Mucosa of descending colon (tissue), 3 donors: ENCODE measurements at regions not wholly inside any gene's neighbourhood (a gene's known extent, or its start where the extent isn't known, plus 50 kb on each side); places are given as distances from the start of the nearest gene placed in this dataset.
"Not testable (repeated sequence)": the region's sequence is repeated elsewhere in the genome, so short reads cannot be mapped to it uniquely, and the experiment has no call there.

Experiments
- ATAC-seq: fragments of 200-7000 bp; cut with Tn5 transposase; one replicate; pipeline ENCODE4 v1.9.1; 2020; ENCODE audit warnings: mild to moderate bottlenecking, moderate library complexity
- DNase-seq, 3 donors: peaks; one replicate each; pipeline ENCODE4 v3.0.0-alpha.2; 2020
- H3K36me3 ChIP-seq: fragments of 200-600 bp; one replicate; pipeline ENCODE4 v1.8.0; 2021; ENCODE audit warnings: low read depth, mild to moderate bottlenecking
- H3K4me1 ChIP-seq: fragments of 200-600 bp; one replicate; pipeline ENCODE4 v1.8.0; 2021; ENCODE audit warnings: low read depth, mild to moderate bottlenecking
- H3K4me3 ChIP-seq: fragments of 200-600 bp; one replicate; pipeline ENCODE4 v1.8.0; 2021; ENCODE audit warnings: mild to moderate bottlenecking
- H3K9me3 ChIP-seq: fragments of 200-600 bp; one replicate; pipeline ENCODE4 v1.8.0; 2021; ENCODE audit warnings: mild to moderate bottlenecking
- CTCF ChIP-seq: fragments of 200-600 bp; IDR thresholded peaks from one replicate; pipeline ENCODE4 v1.8.0; 2022; ENCODE audit warnings: antibody characterized with exemption, mild to moderate bottlenecking
- intact Hi-C, 2 donors: fragments of 100-400 bp; cut with DNase I in 1 of 2; cut with micrococcal nuclease in 1 of 2; formaldehyde crosslinking; loops; one replicate each; pipeline versions ENCODE4 v1.11.0 to v1.11.1; 2022; cut with DNase I, micrococcal nuclease
- donor health status: DM: no; HTN: no; CAD: no; lungs with moderate emphysema.
- donor health status: DM: no; HTN: no; CAD: no.
- donor health status: DM: no; HTN: yes; CAD: no.

- Histone ChIP-seq H3K4me1 (no peaks in the 10 kb centered on the region), H3K4me3 (no peak overlapping the region), H3K9me3 (no peaks in the 10 kb centered on the region), H3K36me3 (no peaks in the 10 kb centered on the region)
- intact Hi-C loops = no loop called here
- no peak for DNase-seq
- no peak for ATAC-seq
- TF ChIP-seq CTCF = no peak
Observed at GRCh38 chr5:86686046-86686445, 68.3 kb downstream of the COX7C start.

GRCh38 chr5:86688406-86688805, 70.7 kb downstream of the COX7C start:
- no peaks in the 10 kb centered on the region for H3K4me1 ChIP-seq
- H3K4me3 ChIP-seq = no peak overlapping the region
- intact Hi-C loops = no loop called here
- no peaks in the 10 kb centered on the region for H3K9me3 ChIP-seq
- DNase-seq (no peak), ATAC-seq (no peak)
- H3K36me3 ChIP-seq = no peaks in the 10 kb centered on the region
- no peak for TF ChIP-seq CTCF

- H3K36me3 ChIP-seq = no peaks in the 10 kb centered on the region
- H3K4me3 ChIP-seq = no peak overlapping the region
- intact Hi-C loops = no loop called here
- DNase-seq (no peak), ATAC-seq (no peak)
- no peaks in the 10 kb centered on the region for H3K4me1 ChIP-seq
- H3K9me3 ChIP-seq = no peaks in the 10 kb centered on the region
- no peak for TF ChIP-seq CTCF
Observed at GRCh38 chr5:86689103-86689729, 71.5 kb downstream of the COX7C start.

GRCh38 chr5:86709157-86709881, 91.6 kb downstream of the COX7C start:
- H3K4me3 ChIP-seq = no peak overlapping the region
- no peaks in the 10 kb centered on the region for H3K36me3 ChIP-seq
- intact Hi-C loops = no loop called here
- DNase-seq (no peak), ATAC-seq (no peak)
- H3K4me1 ChIP-seq = no peaks in the 10 kb centered on the region
- no peak for TF ChIP-seq CTCF
- no peaks in the 10 kb centered on the region for H3K9me3 ChIP-seq

GRCh38 chr5:86716121-86716520, 98.4 kb downstream of the COX7C start:
- DNase-seq (no peak), ATAC-seq (no peak)
- TF ChIP-seq CTCF = no peak
- Histone ChIP-seq H3K9me3 (no peaks in the 10 kb centered on the region), H3K4me1 (no peaks in the 10 kb centered on the region), H3K4me3 (no peak overlapping the region), H3K36me3 (no peaks in the 10 kb centered on the region)
- intact Hi-C loops = no loop called here

GRCh38 chr5:86731319-86732117, 113.8 kb downstream of the COX7C start:
- intact Hi-C loops, H3K36me3 ChIP-seq, ATAC-seq, DNase-seq, H3K4me3 ChIP-seq, H3K4me1 ChIP-seq, H3K9me3 ChIP-seq: not testable (repeated sequence)
